Small intestine (tissue), 7 donors: ENCODE measurements at regions not wholly inside any gene's neighbourhood (a gene's known extent, or its start where the extent isn't known, plus 50 kb on each side); places are given as distances from the start of the nearest gene placed in this dataset.

Source experiments
- DNase-seq, 2 donors: peaks; one replicate each; pipeline versions ENCODE4 v3.0.0 to v3.0.0-alpha.2; 2013
- FAIRE-seq: peaks from 2 replicates; lab custom pipeline; 2012; peaks lifted over from hg19 to GRCh38; lab: Jason Lieb, UNC
- H3K27ac ChIP-seq, 3 donors: one replicate each; pipeline ENCODE4 v1.5.1; 2013; ENCODE audit warnings: low read length in 2 of 3, mild to moderate bottlenecking in 2 of 3, control low read depth in 1 of 3, inconsistent platforms in 1 of 3, low read depth in 1 of 3, moderate library complexity in 1 of 3
- H3K27me3 ChIP-seq, 3 donors: one replicate each; pipeline ENCODE4 v1.6.1; 2013; ENCODE audit warnings: low read length in 3 of 3, inconsistent platforms in 1 of 3; ENCODE audit not compliant: control insufficient read depth in 3 of 3, insufficient read depth in 3 of 3
- H3K36me3 ChIP-seq, 3 donors: one replicate each; pipeline ENCODE4 v1.6.1; 2013; ENCODE audit warnings: low read length in 3 of 3, inconsistent platforms in 1 of 3, low read depth in 1 of 3, mild to moderate bottlenecking in 1 of 3, moderate library complexity in 1 of 3; ENCODE audit not compliant: control insufficient read depth in 3 of 3, insufficient read depth in 2 of 3
- H3K4me1 ChIP-seq, 3 donors: one replicate each; pipeline ENCODE4 v1.6.1; 2013; ENCODE audit warnings: low read length in 2 of 3, inconsistent platforms in 1 of 3, low read depth in 1 of 3, mild to moderate bottlenecking in 1 of 3, moderate library complexity in 1 of 3; ENCODE audit not compliant: control insufficient read depth in 3 of 3, insufficient read depth in 2 of 3
- H3K4me3 ChIP-seq, 3 donors: one replicate each; pipeline ENCODE4 v1.5.1; 2013; ENCODE audit warnings: low read length in 3 of 3, control low read depth in 1 of 3, inconsistent platforms in 1 of 3, low read depth in 1 of 3, mild to moderate bottlenecking in 1 of 3, moderate library complexity in 1 of 3
- H3K9me3 ChIP-seq, 2 donors: one replicate each; pipeline ENCODE4 v1.6.1; 2013; ENCODE audit warnings: low read depth in 1 of 2, low read length in 1 of 2; ENCODE audit not compliant: control insufficient read depth in 2 of 2, insufficient read depth in 1 of 2
- WGBS, 3 donors: extraction: QIAGEN DNeasy Blood & Tissue Kit; methylation state at CpG; one replicate each; pipeline ENCODE4 v1.1.7; 2013; 5-methylcytosine and 5-hydroxymethylcytosine counted together
- donor health status: healthy with polysubstance abuse.
- donor health status: control.
- donor health status: control.
- donor health status: Bipolar disorder and iron deficiency.
- donor health status: healthy.

DNA sequence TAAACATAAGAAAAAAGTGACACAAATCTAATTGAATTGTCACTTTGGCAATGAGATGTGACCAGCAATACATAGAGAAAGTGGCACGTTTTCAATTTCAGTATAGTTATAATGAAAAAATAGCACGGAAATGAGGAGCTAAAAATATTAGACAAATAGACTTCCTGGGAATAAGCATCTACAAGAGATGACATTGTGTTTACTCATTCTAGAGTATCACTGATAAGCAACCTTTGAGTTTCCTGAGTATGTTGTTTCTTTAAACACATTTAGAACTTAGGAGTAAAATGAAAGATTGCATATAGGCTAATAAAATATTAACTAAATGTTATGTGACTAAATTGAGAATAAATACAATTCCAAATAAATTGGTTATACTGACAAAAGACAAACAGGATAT is 207.1 kb upstream of the SLITRK6 start:
- no peak for FAIRE-seq
- WGBS, 3 donors, result 47 to 55% (median 53%) methylated on average over 2 of the region's 2 CpGs
- H3K4me1 ChIP-seq, result no peaks in the 10 kb centered on the region

GRCh38 chr13:86003029-86003428 is 203.8 kb upstream of the SLITRK6 start:
- Histone ChIP-seq H3K36me3 (no peaks in the 10 kb centered on the region), H3K4me3 (no peak overlapping the region), H3K27ac (no peak overlapping the region), H3K4me1 (no peaks in the 10 kb centered on the region), H3K9me3 (no peaks in the 10 kb centered on the region), H3K27me3 (no peaks in the 10 kb centered on the region)
- DNase-seq, result no peak
- FAIRE-seq, result no peak
- whole genome bisulfite sequencing, 3 donors, result 32 to 37% (median 35%) methylated on average over 2 of the region's 2 CpGs

More for the DNA sequence above, 207.1 kb upstream of the SLITRK6 start:
- Histone ChIP-seq H3K36me3 (no peaks in the 10 kb centered on the region), H3K9me3 (no peaks in the 10 kb centered on the region), H3K27ac (no peak overlapping the region), H3K4me3 (no peak overlapping the region), H3K27me3 (no peaks in the 10 kb centered on the region)
- no peak for DNase-seq

DNA sequence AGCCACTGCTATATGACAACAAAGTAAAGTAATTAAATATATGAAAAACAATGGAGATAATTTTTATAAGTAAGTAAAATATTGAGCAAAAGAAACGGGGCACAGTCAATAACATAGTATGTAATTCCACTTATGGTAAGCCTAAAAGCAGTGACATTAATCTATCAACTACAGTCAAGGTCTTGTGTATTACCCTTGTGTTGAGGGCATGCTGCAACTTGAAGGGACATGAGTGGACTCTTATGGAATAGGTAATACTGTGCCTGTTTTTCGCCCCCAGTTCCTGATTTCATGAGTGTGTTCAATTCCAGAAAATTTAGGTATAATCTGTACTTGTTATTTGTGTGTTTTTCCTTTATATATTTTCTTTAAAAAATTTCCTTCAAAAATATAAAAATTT is 201.3 kb upstream of the SLITRK6 start:
- H3K27ac ChIP-seq, result no peak overlapping the region
- FAIRE-seq, result no peak
- H3K36me3 ChIP-seq, result no peaks in the 10 kb centered on the region
- H3K9me3 ChIP-seq, result no peaks in the 10 kb centered on the region
- no peaks in the 10 kb centered on the region for H3K4me1 ChIP-seq
- no peak overlapping the region for H3K4me3 ChIP-seq
- 70 to 88% (median 76%) methylated on average over 2 of the region's 2 CpGs for WGBS, 3 donors
- H3K27me3 ChIP-seq, result no peaks in the 10 kb centered on the region
- no peak for DNase-seq

DNA sequence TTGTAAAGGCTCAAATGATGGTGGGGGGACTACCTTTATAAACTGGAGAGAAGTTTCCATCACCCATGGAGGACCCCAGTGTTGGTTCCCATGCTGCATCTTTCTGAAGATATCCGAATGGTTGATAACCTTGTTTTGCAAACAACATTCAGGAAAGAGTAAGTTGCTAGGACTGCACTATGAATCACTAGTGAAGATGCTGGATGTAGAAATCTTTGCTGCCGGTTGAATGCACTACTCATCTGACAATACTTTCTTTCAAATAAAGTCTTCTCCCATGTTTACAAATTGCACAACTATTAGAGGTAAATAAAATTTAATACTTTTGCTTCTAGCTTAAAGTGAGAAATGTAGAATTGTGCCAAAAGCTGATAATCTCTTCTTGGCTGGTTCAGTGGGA is 198.4 kb upstream of the SLITRK6 start:
- FAIRE-seq (peak; percentile 49), DNase-seq (no peak)
- 71 to 75% (median 74%) methylated on average over 2 of the region's 2 CpGs for WGBS, 3 donors
- Histone ChIP-seq H3K27ac (no peak overlapping the region), H3K27me3 (no peaks in the 10 kb centered on the region), H3K4me1 (no peaks in the 10 kb centered on the region), H3K9me3 (no peaks in the 10 kb centered on the region), H3K4me3 (no peak overlapping the region), H3K36me3 (no peaks in the 10 kb centered on the region)

GRCh38 chr13:85995788-85996418 is 196.7 kb upstream of the SLITRK6 start:
- FAIRE-seq (no peak), DNase-seq (no peak)
- no peaks in the 10 kb centered on the region for H3K4me1 ChIP-seq
- no peaks in the 10 kb centered on the region for H3K36me3 ChIP-seq
- no peak overlapping the region for H3K4me3 ChIP-seq
- no peak overlapping the region for H3K27ac ChIP-seq
- H3K9me3 ChIP-seq, result no peaks in the 10 kb centered on the region
- 44 to 56% (median 45%) methylated on average over 3 of the region's 3 CpGs for WGBS, 3 donors
- no peaks in the 10 kb centered on the region for H3K27me3 ChIP-seq

GRCh38 chr13:85993567-85993966 is 194.3 kb upstream of the SLITRK6 start:
- 86 to 92% (median 86%) methylated on average over 1 of the region's 1 CpG for WGBS, 3 donors
- no peaks in the 10 kb centered on the region for H3K9me3 ChIP-seq
- FAIRE-seq, result no peak

DNA sequence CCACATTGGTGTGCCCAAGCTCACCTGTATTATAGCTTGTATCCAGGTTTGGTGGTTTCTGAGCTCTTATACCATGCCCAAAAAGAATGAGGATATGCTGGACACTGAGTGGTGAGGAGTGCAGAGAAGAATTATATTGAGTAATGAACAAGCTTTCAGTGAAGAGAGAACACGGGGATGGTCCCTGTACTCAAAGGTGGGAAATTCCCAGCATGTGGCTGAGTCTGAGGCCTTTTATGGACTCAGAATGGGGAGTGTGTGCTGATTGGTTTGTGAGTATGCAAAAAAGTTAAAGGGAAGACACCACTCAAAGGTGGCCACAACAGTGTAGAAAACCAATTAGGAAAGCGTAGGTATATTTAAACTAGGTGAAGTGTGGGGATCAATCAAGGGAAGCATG is 191.2 kb upstream of the SLITRK6 start:
- H3K27ac ChIP-seq, result no peak overlapping the region
- no peak overlapping the region for H3K4me3 ChIP-seq
- H3K27me3 ChIP-seq, result no peaks in the 10 kb centered on the region
- 36 to 72% (median 39%) methylated on average over 2 of the region's 2 CpGs for WGBS, 3 donors
- DNase-seq (no peak), FAIRE-seq (no peak)
- H3K4me1 ChIP-seq, result no peaks in the 10 kb centered on the region
- H3K9me3 ChIP-seq, result no peaks in the 10 kb centered on the region
- no peaks in the 10 kb centered on the region for H3K36me3 ChIP-seq

More at GRCh38 chr13:85993567-85993966, 194.3 kb upstream of the SLITRK6 start:
- Histone ChIP-seq H3K4me1 (no peaks in the 10 kb centered on the region), H3K4me3 (no peak overlapping the region), H3K27ac (no peak overlapping the region), H3K36me3 (no peaks in the 10 kb centered on the region), H3K27me3 (no peaks in the 10 kb centered on the region)
- no peak for DNase-seq

DNA sequence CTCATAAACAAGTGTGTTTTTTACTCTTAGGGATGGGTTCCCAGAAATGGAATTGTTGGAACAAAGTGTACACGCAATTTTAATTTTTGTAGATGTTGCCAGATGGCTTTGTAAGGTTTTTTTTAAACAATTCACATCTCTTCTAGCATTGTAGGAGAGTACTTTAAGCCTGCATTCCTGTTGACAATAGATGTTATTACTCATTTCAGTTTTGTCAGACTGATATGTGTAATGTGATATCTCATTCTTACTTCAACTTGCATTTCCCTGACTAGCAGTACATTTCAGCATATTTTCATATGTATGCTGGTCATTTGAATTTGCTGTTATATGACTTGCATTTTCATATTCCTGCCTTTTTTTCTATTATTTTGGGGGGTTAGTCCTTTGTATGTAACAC is 186.6 kb upstream of the SLITRK6 start:
- Histone ChIP-seq H3K27me3 (no peaks in the 10 kb centered on the region), H3K4me1 (no peaks in the 10 kb centered on the region), H3K4me3 (no peak overlapping the region), H3K36me3 (no peaks in the 10 kb centered on the region), H3K27ac (no peak overlapping the region), H3K9me3 (no peaks in the 10 kb centered on the region)
- 56 to 69% (median 69%) methylated on average over 1 of the region's 1 CpG for WGBS, 3 donors
- FAIRE-seq, result no peak
- DNase-seq, result no peak

DNA sequence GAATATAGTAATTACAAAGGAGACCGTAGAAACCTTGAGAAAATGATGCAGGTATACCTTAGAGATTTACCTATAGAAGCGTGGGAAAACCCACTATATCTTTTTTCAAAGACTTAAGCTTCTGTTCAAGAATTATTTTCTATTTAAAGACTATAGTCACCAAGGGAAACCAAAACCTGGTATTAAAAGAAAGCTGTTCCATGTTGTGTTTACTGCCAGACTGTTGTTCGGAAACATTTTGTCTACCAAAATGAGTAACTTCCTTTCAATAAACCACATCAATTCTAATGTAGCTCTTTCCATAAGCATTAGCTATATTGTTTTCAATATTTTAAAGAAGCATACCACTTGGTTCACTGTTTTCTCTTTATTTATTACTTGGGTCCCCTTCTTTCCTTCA is 182.9 kb upstream of the SLITRK6 start:
- no peak overlapping the region for H3K27ac ChIP-seq
- no peak for DNase-seq
- H3K36me3 ChIP-seq, result no peaks in the 10 kb centered on the region
- H3K9me3 ChIP-seq, result no peaks in the 10 kb centered on the region
- WGBS, 3 donors, result 45 to 56% (median 51%) methylated on average over 3 of the region's 3 CpGs
- H3K27me3 ChIP-seq, result no peaks in the 10 kb centered on the region
- no peak for FAIRE-seq
- no peaks in the 10 kb centered on the region for H3K4me1 ChIP-seq
- no peak overlapping the region for H3K4me3 ChIP-seq
